HUDEP-2 (cell line): ENCODE measurements at regions not wholly inside any gene's neighbourhood (a gene's known extent, or its start where the extent isn't known, plus 50 kb on each side); places are given as distances from the start of the nearest gene placed in this dataset.
"Not testable (repeated sequence)": the region's sequence is repeated elsewhere in the genome, so short reads cannot be mapped to it uniquely, and the experiment has no call there.

Experiments used
- DNase-seq, 76 experiments: peaks; one replicate each; lab custom pipeline; 2025; ENCODE audit not compliant: unreplicated experiment in 76 of 76; lab: John Stamatoyannopoulos, UW

DNA sequence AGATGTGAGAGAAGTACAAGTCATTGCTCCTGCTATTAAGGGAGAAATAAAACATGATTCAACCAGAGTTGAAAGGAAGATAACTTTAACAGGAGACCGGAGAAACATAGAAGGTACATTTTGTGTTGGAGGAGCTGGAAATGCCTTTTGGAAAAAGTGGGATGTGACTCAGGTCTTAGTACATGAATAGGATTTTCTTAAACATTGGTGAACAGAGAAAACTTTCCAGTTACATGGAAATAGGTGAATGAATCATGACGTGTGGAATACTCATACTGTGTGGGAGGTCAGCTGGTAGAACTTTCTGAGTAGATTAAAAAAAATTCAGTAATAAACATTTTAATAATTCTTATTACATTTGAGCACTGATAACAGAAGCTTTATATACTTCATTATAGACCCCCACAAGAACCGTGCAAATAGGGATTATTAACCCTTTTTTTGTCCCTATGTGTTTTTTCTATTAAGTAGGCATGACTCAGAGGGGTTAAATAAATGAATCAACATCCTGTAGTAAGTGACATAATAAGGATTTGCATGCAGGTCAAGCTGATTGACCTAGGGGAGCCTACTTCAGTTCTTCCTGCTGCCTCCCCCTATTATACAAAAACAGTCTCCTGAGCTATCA, 710.5 kb downstream of the NOVA1 start:
- DNase-seq: no peak

GRCh38 chr14:25884657-25885056, 713.2 kb downstream of the NOVA1 start:
- DNase-seq: no peak

DNA sequence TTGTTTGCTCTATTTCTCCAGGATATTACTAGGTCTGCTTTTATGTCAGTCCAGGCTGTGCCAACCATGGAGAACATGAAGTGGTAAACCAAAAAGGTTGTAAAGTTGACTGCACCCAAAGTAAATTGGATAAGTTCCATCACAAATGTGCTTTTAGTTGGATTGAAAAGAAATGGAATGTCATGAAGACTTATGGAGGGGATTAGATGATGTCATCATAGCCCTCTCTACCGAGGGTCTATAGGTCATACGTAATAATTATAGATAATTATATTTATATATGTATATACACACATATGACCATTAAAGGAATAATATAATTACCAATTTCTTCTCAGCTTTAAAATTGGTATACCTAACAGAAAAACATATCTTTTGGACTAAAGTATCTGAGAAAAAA, 714.9 kb downstream of the NOVA1 start:
- DNase-seq: no peak

DNA sequence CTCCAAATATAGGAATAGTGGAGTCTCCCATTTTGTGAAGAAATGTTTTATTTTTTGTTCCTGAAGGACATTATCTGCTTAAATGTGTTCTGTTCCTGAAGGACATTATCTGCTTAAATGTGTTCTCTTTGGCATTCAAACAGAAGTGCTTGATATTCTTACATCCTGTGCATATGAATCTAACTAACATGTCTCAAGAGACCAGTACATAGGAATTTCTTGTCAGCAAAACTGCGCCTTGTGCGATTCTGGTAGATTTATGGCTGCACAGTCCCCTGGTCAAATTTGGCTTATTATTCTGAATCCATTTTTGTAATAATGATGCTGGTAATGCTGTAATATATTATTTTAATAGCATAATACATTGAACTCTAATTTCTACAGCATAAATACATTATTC, 722.4 kb downstream of the NOVA1 start:
- DNase-seq: no peak

GRCh38 chr14:25869854-25870253, 728.0 kb downstream of the NOVA1 start:
- DNase-seq: no peak

GRCh38 chr14:25868521-25869314, 729.1 kb downstream of the NOVA1 start:
- DNase-seq: no peak

DNA sequence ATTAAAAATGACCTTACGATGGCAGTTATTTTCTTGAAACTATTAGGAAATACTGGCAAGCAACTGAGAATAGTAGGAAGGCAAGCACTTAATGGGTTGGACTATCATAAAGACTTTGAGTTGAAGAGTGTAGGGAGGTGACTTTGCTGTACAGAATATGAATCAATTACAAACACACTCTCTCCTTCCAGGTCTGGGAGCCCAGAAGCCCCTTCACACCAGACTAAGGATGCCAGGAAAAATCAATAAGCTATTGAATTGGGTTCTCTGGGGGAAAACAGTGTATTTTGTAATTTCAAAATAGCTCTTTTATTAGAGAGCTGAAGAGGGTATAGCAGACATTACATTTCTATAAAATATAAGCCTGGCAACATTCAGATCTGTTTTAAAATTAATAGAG, 736.4 kb downstream of the NOVA1 start:
- DNase-seq: no peak

GRCh38 chr14:25848601-25849000, 749.2 kb downstream of the NOVA1 start:
- DNase-seq: no peak

- DNase-seq: no peak
Observed at GRCh38 chr14:25846246-25846645, 751.6 kb downstream of the NOVA1 start.

GRCh38 chr14:25843481-25844470, 754.1 kb downstream of the NOVA1 start:
- no peak for DNase-seq

GRCh38 chr14:25841226-25841625, 756.6 kb downstream of the NOVA1 start:
- DNase-seq: no peak

DNA sequence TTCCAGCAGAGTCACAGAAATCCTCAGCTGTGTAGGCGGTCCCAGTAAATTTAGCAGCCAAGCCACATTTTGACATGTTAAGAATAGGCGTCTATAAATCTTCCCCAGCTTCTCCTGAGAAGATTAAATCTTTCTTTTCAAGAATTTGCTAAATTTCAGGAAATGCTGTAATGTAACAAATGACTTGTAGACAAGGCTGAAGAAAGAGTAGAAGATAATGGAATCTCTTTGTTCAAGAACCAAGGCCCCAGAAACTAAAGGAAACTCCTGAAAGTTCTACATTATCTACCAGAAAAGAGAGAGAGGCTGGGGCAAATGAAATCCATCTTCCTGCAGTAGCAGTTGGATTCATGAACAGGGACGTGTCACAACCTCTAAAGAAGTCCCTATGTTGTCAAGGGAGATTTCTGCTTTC, 760.3 kb downstream of the NOVA1 start:
- DNase-seq: no peak

DNA sequence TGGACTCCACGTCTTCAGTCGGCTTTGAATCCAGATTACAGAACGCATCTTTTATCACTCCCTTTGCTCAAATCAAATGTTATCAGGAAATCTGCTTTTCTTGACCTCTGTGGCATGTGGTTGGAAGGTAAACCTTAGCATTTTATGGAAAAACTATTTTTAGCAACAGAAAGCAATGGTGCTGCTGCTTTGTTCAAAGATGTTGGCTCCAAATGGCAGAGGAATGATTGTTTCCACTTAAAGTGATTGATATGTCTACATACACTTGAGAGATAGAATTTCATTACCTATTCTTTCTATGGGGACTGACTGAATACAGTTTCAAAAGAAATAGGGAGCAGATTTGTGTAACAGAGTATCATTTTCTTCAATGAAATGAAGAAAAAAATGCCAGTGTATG, 761.2 kb downstream of the NOVA1 start:
- no peak for DNase-seq

DNA sequence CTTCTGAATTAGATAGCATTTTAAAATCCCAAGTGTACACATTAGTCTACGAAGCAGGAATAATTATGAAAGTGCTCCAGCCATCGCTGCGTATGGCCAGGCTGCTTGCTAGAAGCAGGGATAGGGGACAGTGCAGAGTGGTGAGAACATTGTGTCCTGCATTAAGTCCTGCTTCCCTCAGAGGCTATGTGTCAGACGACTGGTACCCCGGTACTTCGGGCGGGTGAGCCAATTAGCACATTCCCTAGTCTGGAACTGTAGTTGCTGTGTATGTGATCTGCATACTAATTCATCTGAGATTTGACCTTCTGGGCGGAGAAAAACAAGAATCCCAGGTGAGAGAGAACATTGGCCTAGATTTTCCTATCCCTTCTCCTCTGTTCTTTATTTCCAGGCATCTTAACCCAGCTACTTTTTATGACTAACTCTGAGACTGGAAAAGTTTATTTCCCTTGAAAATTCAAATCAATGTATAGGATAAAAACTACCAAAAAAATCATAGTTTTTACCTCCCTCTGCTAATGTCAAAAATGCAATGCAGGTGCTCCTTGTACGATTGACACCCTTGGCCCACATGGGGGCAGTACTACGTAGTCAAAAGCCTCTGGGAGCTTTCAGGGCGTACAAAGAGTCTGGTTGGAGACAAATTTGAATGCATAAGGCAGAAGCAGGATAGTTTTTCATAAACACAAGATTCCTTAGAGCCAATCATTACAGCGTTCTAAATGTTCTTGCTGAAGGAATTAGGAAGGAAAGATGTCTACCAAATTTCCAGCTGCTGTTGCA, 764.3 kb downstream of the NOVA1 start:
- DNase-seq: no peak

DNA sequence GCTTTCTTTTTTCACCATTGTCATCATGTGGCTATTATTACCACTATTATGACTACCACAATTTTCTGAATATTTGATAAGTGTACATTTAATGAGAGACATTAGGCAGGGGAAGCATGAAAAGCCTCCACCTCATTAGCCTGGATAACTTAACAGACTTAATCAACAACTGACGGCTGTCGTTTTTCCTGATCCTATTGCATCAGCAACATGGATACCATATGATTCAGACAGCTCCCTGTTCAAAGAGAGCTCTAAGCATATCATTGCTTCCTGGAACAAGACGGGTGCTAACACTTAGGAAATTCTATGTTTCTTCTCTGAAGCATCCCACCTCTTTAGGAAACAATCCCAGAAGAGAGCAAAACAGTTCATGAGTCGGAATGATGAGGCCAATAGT, 765.2 kb downstream of the NOVA1 start:
- no peak for DNase-seq

- DNase-seq: no peak
Observed at GRCh38 chr14:25828562-25828961, 769.3 kb downstream of the NOVA1 start.

DNA sequence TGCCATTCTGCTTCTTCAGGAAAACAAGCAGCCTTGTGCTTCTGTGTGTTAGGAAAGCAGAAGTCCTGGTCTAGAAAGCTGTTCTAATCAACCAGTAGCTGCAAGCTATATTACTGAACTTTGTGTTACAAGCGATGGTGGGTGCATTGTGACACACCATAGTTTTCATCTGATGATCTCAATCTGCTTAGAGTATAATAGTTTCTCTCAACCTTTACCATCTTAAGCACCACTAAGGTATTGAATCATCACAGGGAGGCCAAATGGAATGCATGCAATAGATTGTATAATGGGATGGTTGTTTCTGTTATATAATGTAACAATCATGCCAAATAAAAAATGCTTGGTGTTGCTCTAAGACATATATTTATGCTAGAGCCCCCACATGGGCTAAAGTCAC, 771.7 kb downstream of the NOVA1 start:
- DNase-seq: no peak

DNA sequence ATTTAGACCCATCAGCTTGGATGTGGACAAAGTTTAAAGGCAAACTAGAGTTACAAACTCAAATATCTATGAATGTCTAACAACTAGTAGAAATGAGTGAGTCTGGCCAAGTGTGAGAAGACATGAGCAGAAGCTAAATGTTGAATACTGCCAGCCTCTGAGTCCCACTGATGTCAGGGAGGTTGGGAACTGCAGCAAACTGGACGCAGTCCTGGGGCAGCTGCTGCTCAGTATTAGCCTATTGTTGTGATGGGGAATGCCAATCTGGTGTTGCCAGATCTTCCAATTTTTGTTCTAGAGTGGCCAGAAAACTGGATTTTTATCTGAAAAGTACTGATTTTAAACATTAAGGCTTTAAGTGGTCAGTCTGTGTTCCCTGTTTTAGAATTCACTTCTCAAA, 770.4 kb upstream of the STXBP6 start:
- no peak for DNase-seq

GRCh38 chr14:25814622-25815021, 764.7 kb upstream of the STXBP6 start:
- not testable (repeated sequence) for DNase-seq

DNA sequence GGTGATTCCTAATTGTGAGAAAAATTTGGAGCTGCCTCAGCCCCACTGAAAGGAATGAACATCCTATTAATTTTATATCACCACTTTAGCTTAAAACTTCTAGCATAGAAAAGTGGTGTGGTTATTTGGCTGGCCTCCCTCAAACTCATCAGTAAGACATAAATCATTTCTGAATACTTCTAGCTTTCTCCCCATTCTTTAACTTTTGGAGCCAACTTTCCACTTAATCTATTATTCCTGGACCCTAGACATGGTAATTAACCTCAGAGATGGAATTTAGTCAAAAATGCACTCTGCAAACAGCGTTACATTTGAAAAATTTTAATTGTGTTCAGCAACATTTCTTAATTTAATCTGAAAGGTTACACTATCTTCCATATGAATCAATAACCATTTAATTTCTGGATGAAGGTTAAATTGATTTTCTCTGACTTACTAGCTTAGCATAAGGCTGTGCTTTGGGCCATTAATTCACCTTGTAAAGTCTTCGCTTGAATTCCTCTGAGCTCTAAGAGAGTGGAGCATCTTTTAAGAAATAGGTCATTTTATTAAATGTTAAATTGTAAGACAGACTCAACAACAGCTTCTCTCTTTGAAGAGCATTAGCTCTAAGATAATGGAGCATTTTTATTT, 753.6 kb upstream of the STXBP6 start:
- DNase-seq: no peak
